Upper lobe of left lung (tissue), 4 donors: ENCODE measurements at regions not wholly inside any gene's neighbourhood (a gene's known extent, or its start where the extent isn't known, plus 50 kb on each side); places are given as distances from the start of the nearest gene placed in this dataset.

Source experiments
- CTCF ChIP-seq, 6 experiments: fragments of 450-650 bp in 4 of 6; fragments of 200-600 bp in 2 of 6; sonication (generic) in 2 of 6; IDR thresholded peaks; one replicate each; pipeline ENCODE4 v1.5.1; 2016 to 2019; ENCODE audit warnings: antibody characterized with exemption in 6 of 6
- POLR2A ChIP-seq, 4 donors: fragments of 450-650 bp; IDR thresholded peaks; one replicate each; pipeline ENCODE4 v1.5.1; 2016 to 2017; ENCODE audit warnings: antibody characterized with exemption in 4 of 4, mild to moderate bottlenecking in 2 of 4
- POLR2AphosphoS5 ChIP-seq, 2 donors: sonication (generic); formaldehyde crosslinking; IDR thresholded peaks; one replicate each; pipeline ENCODE4 v1.5.1; 2017; ENCODE audit warnings: antibody characterized with exemption in 2 of 2

- no peak for TF ChIP-seq CTCF (IDR thresholded peaks at IDR 0.05)
- TF ChIP-seq POLR2A (IDR thresholded peaks at IDR 0.05): no peak
- no peak for TF ChIP-seq POLR2AphosphoS5 (IDR thresholded peaks at IDR 0.05)
Measured at GRCh38 chr2:20877960-20878359, 55.1 kb upstream of the LDAH start.
